ENCODE measurements at regions not wholly inside any gene's neighbourhood (a gene's known extent, or its start where the extent isn't known, plus 50 kb on each side); places are given as distances from the start of the nearest gene placed in this dataset.

- Histone ChIP-seq H3K4me1 (no peaks in the 10 kb centered on the region), H3K27ac (no peak overlapping the region), H3K9me3 (no peaks in the 10 kb centered on the region), H3K4me2 (no peak overlapping the region), H3K4me3 (no peak overlapping the region)
- DNase-seq (ENCODE audit: low read depth in 1 of 2, low spot score in 1 of 2) (no peak), FAIRE-seq (no peak), ATAC-seq (no peak)
- CTCF ChIA-PET: no interaction called here
- no peak for TF ChIP-seq MAFK (IDR thresholded peaks at IDR 0.05; ENCODE audit: partially characterized antibody)
- TF ChIP-seq ATOH8 (CRISPR knock-in tag; IDR thresholded peaks at IDR 0.05; ENCODE audit: low read depth): no peak
- no peak for TF ChIP-seq MAZ (IDR thresholded peaks at IDR 0.05; ENCODE audit: borderline replicate concordance, low read depth, low read length)
- no peak for TF ChIP-seq FOXS1 (CRISPR knock-in tag; IDR thresholded peaks at IDR 0.05)
- no peak for TF ChIP-seq NPAS2 (CRISPR knock-in tag; IDR thresholded peaks at IDR 0.05; ENCODE audit: borderline replicate concordance)
- no peak for TF ChIP-seq ZNF302 (CRISPR knock-in tag; IDR thresholded peaks at IDR 0.05)
- whole genome bisulfite sequencing (ENCODE audit: missing lambda C conversion rate): 65% methylated on average over 3 of the region's 3 CpGs
- POLR2A ChIA-PET: no interaction called here
Measured at GRCh38 chr2:7835151-7835550, 846.7 kb upstream of the ID2 start.

GRCh38 chr2:7835693-7836680 is 845.9 kb upstream of the ID2 start:
- no peak for ATAC-seq
- Histone ChIP-seq H3K4me3 (no peak overlapping the region), H3K4me1 (no peaks in the 10 kb centered on the region), H3K27ac (no peak overlapping the region), H3K9me3 (peaks cover under 1% of the 10 kb centered on the region; the same call in 1 of the 3 replicates), H3K4me2 (no peak overlapping the region)
- ChIA-PET CTCF (interaction anchor here (0.6 to 1.5 kb wide), 4 partner anchors 11 to 155 kb away, joined by 3 to 5 read pairs (median 4); no protein-coding TSS in a partner anchor), POLR2A (no interaction called here)
- no peak for DNase-seq (ENCODE audit: low read depth in 1 of 2, low spot score in 1 of 2)
- FAIRE-seq: no peak
- TF ChIP-seq PHF8 (IDR thresholded peaks at IDR 0.05; ENCODE audit: borderline replicate concordance, low read depth) (no peak), MAZ (IDR thresholded peaks at IDR 0.05; ENCODE audit: borderline replicate concordance, low read depth, low read length) (no peak), POLR2A (IDR thresholded peaks at IDR 0.05; ENCODE audit: low read length) (no peak), FOSB (CRISPR knock-in tag; IDR thresholded peaks at IDR 0.05) (no peak), USF2 (IDR thresholded peaks at IDR 0.05) (no peak), SREBF2 (IDR thresholded peaks at IDR 0.05) (no peak), EP300 (IDR thresholded peaks at IDR 0.05) (no peak), HOXB5 (CRISPR knock-in tag; IDR thresholded peaks at IDR 0.05) (no peak), NR3C1 (IDR thresholded peaks at IDR 0.05) (no peak), HES2 (IDR thresholded peaks at IDR 0.05) (no peak), RFX5 (IDR thresholded peaks at IDR 0.05) (no peak), HDAC2 (IDR thresholded peaks at IDR 0.05) (no peak)
- WGBS (ENCODE audit: missing lambda C conversion rate): 53% methylated on average over 12 of the region's 12 CpGs

GRCh38 chr2:7837237-7837760 is 844.6 kb upstream of the ID2 start:
- H3K27ac ChIP-seq: no peak overlapping the region
- TF ChIP-seq KDM1A (IDR thresholded peaks at IDR 0.05; ENCODE audit: low read depth) (no peak), CHD2 (IDR thresholded peaks at IDR 0.05; ENCODE audit: low read length, partially characterized antibody) (no peak), ESRRA (IDR thresholded peaks at IDR 0.05; ENCODE audit: borderline replicate concordance, low read length) (no peak), HEYL (CRISPR knock-in tag; IDR thresholded peaks at IDR 0.05) (no peak), POLR2AphosphoS2 (conservative IDR thresholded peaks at IDR 0.05; ENCODE audit: low read length) (no peak), KDM5A (IDR thresholded peaks at IDR 0.05) (no peak), TFCP2L1 (CRISPR knock-in tag; IDR thresholded peaks at IDR 0.05) (no peak), HOXB5 (CRISPR knock-in tag; IDR thresholded peaks at IDR 0.05) (no peak), ELK1 (IDR thresholded peaks at IDR 0.05; ENCODE audit: low read depth, low read length) (no peak), RFX5 (IDR thresholded peaks at IDR 0.05) (no peak)
- H3K4me1 ChIP-seq: no peaks in the 10 kb centered on the region
- FAIRE-seq (no peak), ATAC-seq (no peak), DNase-seq (ENCODE audit: low read depth in 1 of 2, low spot score in 1 of 2) (no peak)
- no peak overlapping the region for H3K4me2 ChIP-seq
- ChIA-PET POLR2A (no interaction called here), CTCF (interaction anchor here (1.0 to 1.5 kb wide), 3 partner anchors 11 to 20 kb away, joined by 3 to 5 read pairs (median 3); no protein-coding TSS in a partner anchor)
- H3K4me3 ChIP-seq: no peak overlapping the region
- 16% methylated on average over 2 of the region's 2 CpGs for WGBS (ENCODE audit: missing lambda C conversion rate)
- H3K9me3 ChIP-seq: peaks cover 3% of the 10 kb centered on the region; the same call in 1 of the 3 replicates
